GM12864 (cell line): ENCODE measurements at regions not wholly inside any gene's neighbourhood (a gene's known extent, or its start where the extent isn't known, plus 50 kb on each side); places are given as distances from the start of the nearest gene placed in this dataset.

Experiments used
- DNase-seq: peaks from one replicate; pipeline ENCODE4 v3.0.0-alpha.2; 2011; ENCODE audit warnings: low read depth
- H3K4me3 ChIP-seq: 2 replicates; pipeline ENCODE4 v1.5.1; 2011; ENCODE audit warnings: mild to moderate bottlenecking, low read depth, low read length, control low read depth
- CTCF ChIP-seq: IDR thresholded peaks from 2 replicates; pipeline ENCODE4 v1.5.1; 2011; ENCODE audit warnings: low read depth, mild to moderate bottlenecking, moderate library complexity, low read length, control low read depth, inconsistent platforms; ENCODE audit errors: missing control alignments

- no peak overlapping the region for H3K4me3 ChIP-seq
- DNase-seq = no peak
- TF ChIP-seq CTCF = no peak
Observed at GRCh38 chr4:34512616-34513015, 1731.7 kb downstream of the ARAP2 start.

- DNase-seq = no peak
- no peak for TF ChIP-seq CTCF
- H3K4me3 ChIP-seq = no peak overlapping the region
Observed at GRCh38 chr4:34516524-34516923, 1727.8 kb downstream of the ARAP2 start.

- DNase-seq = no peak
- no peak for TF ChIP-seq CTCF
- no peak overlapping the region for H3K4me3 ChIP-seq
Observed at GRCh38 chr4:34534916-34535315, 1709.4 kb downstream of the ARAP2 start.

- no peak for TF ChIP-seq CTCF
- no peak for DNase-seq
- H3K4me3 ChIP-seq = no peak overlapping the region
Observed at GRCh38 chr4:34566091-34566490, 1678.2 kb downstream of the ARAP2 start.

GRCh38 chr4:34572026-34572425, 1672.3 kb downstream of the ARAP2 start:
- no peak for DNase-seq
- no peak for TF ChIP-seq CTCF
- no peak overlapping the region for H3K4me3 ChIP-seq

- TF ChIP-seq CTCF = no peak
- no peak overlapping the region for H3K4me3 ChIP-seq
- DNase-seq = no peak
Observed at GRCh38 chr4:34615315-34615714, 1629.0 kb downstream of the ARAP2 start.

GRCh38 chr4:34619531-34620162, 1624.7 kb downstream of the ARAP2 start:
- H3K4me3 ChIP-seq = no peak overlapping the region
- no peak for TF ChIP-seq CTCF
- no peak for DNase-seq
